BE2C (cell line): ENCODE measurements at regions not wholly inside any gene's neighbourhood (a gene's known extent, or its start where the extent isn't known, plus 50 kb on each side); places are given as distances from the start of the nearest gene placed in this dataset.
"Not testable (repeated sequence)": the region's sequence is repeated elsewhere in the genome, so short reads cannot be mapped to it uniquely, and the experiment has no call there.

ENCODE experiments used
- DNase-seq: peaks from one replicate; pipeline ENCODE4 v3.0.0-alpha.2; 2020
- H3K27me3 ChIP-seq: fragments of 250-450 bp; sonication (Bioruptor Pico); 2 replicates; pipeline ENCODE4 v1.5.1; 2020; ENCODE audit warnings: mild to moderate bottlenecking
- H3K36me3 ChIP-seq: fragments of 250-450 bp; sonication (Bioruptor Pico); 2 replicates; pipeline ENCODE4 v1.5.1; 2020; ENCODE audit warnings: mild to moderate bottlenecking
- H3K4me1 ChIP-seq: fragments of 250-450 bp; sonication (Bioruptor Pico); 2 replicates; pipeline ENCODE4 v1.5.1; 2020
- H3K4me3 ChIP-seq: 2 replicates; pipeline ENCODE4 v1.5.1; 2011; ENCODE audit warnings: low read depth, low read length
- H3K9me3 ChIP-seq: fragments of 250-450 bp; sonication (Bioruptor Pico); 2 replicates; pipeline ENCODE4 v1.5.1; 2020
- TF ChIP-seq, protein P1 (sequence below): IDR thresholded peaks from 2 replicates; pipeline ENCODE4 v1.5.1; 2012; ENCODE audit warnings: mild to moderate bottlenecking, low read depth, low read length

DNA sequence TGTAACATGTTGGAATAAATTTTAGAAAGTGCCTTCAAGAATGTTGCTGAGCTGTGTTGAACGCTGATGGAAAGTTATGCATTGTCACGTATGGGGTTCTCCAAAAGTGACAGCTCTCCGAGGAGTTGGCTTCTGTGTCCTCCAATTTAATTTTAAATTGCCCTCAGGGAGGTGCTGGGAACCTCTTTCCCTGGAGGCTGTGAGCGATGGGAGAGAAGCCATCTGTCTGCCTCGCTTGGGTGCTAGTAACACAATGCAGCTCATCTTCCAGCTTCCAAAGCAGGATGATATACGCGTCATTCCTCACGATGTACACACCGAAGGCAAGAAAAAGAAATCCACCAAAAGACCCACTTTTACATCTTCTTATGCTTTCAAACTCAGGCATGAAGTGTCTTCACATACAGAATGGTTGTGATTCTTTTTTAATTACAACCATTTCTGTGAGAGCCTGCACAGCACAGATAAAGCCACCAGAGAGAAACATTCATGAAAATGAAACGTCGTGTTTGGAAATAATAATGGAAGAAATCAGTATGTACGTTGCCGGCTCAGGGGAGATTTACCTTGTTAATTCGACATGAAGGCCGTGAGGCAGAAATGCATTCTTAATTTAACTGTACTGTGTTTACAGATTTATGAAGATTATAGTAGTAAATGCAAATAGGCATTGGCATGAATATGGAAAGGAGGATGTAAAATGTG, 218.9 kb downstream of the ASMT start:
- DNase-seq = no peak
- Histone ChIP-seq H3K4me1 (no peaks in the 10 kb centered on the region), H3K27me3 (no peaks in the 10 kb centered on the region), H3K36me3 (no peaks in the 10 kb centered on the region), H3K4me3 (no peak overlapping the region), H3K9me3 (no peaks in the 10 kb centered on the region)
- TF ChIP-seq, protein P1, sequence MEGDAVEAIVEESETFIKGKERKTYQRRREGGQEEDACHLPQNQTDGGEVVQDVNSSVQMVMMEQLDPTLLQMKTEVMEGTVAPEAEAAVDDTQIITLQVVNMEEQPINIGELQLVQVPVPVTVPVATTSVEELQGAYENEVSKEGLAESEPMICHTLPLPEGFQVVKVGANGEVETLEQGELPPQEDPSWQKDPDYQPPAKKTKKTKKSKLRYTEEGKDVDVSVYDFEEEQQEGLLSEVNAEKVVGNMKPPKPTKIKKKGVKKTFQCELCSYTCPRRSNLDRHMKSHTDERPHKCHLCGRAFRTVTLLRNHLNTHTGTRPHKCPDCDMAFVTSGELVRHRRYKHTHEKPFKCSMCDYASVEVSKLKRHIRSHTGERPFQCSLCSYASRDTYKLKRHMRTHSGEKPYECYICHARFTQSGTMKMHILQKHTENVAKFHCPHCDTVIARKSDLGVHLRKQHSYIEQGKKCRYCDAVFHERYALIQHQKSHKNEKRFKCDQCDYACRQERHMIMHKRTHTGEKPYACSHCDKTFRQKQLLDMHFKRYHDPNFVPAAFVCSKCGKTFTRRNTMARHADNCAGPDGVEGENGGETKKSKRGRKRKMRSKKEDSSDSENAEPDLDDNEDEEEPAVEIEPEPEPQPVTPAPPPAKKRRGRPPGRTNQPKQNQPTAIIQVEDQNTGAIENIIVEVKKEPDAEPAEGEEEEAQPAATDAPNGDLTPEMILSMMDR = no peak

DNA sequence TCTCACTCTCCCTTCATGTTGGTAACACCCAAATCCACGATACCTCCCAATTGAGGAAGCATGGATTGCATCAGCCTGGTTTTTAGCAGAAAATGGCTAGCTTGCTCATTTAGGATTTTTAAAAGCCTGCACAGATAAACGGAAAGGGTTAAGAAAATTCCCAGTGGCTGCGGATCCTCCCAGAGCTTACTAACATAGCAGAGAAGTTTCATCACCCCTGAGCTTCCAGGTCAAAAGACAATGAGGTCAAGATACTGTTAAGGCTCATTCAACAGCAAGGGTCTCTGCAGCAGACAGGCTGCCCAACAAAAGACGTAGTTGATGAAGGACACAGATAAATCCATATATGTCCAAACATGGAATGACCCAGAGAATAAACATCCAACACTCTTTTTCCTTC, 220.2 kb downstream of the ASMT start:
- DNase-seq = no peak
- TF ChIP-seq, protein P1 = no peak
- Histone ChIP-seq H3K9me3 (no peaks in the 10 kb centered on the region), H3K27me3 (no peaks in the 10 kb centered on the region), H3K4me3 (no peak overlapping the region), H3K36me3 (no peaks in the 10 kb centered on the region), H3K4me1 (no peaks in the 10 kb centered on the region)

DNA sequence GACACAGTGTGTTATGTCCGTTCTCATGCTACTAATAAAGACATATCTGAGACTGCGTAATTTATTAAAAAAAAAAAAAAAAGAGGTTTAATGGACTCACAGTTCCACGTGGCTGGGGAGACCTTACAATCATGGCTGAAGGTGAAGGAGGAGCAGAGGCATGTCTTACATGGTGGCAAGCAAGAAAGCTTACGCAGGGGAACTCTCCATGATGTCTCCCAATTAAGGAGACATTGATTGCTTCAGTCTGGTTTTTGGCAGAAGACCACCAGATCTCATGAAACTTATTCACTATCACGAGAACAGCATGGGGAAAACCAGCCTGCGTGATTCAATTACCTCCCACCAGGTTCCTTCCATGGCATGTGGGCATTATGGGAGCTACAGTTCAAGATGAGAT, 221.8 kb downstream of the ASMT start:
- Histone ChIP-seq H3K36me3 (no peaks in the 10 kb centered on the region), H3K4me1 (no peaks in the 10 kb centered on the region), H3K4me3 (no peak overlapping the region), H3K27me3 (no peaks in the 10 kb centered on the region), H3K9me3 (no peaks in the 10 kb centered on the region)
- TF ChIP-seq, protein P1 = no peak
- DNase-seq = no peak

DNA sequence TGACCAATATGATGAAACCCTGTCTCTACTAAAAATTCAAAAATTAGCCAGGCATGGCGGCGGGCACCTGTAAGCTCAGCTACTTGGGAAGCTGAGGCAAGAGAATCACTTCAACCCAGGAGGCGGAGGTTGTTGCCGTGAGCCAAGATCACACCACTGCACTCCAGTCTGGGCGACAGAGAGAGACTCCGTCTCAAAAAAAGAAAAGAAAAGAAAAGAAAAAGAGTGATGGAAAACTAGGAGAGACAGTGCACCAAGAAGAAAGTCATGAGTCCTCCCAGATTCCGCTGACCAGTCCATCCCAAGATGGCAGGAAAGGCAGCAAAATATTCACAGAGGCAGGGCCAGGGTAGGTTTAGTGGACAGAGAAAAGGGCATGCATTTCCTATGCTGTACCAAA, 226.9 kb downstream of the ASMT start:
- Histone ChIP-seq H3K27me3 (no peaks in the 10 kb centered on the region), H3K4me1 (no peaks in the 10 kb centered on the region), H3K36me3 (no peaks in the 10 kb centered on the region), H3K4me3 (no peak overlapping the region), H3K9me3 (no peaks in the 10 kb centered on the region)
- TF ChIP-seq, protein P1 = no peak
- DNase-seq = no peak

DNA sequence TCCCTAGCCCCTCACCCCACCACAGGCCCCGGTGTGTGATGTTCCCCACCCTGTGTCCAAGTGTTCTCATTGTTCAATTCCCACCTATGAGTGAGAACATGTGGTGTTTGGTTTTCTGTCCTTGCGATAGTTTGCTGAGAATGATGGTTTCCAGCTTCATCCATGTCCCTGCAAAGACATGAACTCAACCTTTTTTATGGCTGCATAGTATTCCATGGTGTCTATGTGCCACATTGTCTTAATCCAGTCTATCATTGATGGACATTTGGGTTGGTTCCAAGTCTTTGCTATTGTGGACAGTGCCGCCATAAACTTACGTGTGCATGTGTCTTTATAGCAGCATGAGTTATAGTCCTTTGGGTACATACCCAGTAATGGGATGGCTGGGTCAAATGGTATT, 232.1 kb downstream of the ASMT start:
- H3K36me3 ChIP-seq, H3K4me1 ChIP-seq, DNase-seq, H3K4me3 ChIP-seq, H3K27me3 ChIP-seq, H3K9me3 ChIP-seq: not testable (repeated sequence)

DNA sequence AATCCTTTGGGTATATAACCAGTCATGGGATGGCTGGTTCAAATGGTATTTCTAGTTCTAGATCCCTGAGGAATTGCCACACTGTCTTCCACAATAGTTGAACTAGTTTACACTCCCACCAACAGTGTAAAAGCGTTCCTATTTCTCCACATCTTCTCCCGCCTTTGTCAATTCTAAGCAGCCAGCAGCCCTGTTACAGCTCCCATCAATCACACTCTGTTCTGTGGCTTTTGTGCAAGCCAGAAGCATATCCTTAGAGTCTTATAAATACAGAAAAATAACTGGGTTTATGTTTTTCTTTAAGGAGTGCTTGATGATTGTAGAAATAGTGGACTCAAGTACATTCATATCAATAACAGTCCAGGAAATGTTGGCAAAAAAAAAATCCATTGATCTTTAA, 232.9 kb downstream of the ASMT start:
- not testable (repeated sequence) for H3K27me3 ChIP-seq

DNA sequence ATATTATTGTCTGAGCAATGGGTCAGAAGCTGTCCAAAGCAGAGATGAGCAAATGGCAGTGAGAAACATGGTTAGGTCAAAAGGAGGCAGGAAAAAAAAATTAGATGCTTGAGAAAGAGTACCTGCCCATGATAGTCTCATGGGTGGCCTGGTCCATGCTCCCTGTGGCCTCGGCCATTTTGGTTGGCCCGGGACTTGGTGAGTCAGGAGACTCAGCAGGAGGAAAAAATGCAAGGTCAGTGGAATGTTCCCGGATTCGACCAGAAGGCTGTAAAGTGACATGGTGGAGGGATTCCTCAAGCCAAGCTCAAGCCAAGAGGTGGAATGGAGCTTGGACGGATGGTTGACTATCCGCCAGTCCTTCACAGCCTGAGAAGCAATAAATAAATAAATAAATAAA, 236.7 kb downstream of the ASMT start:
- Histone ChIP-seq H3K9me3 (no peaks in the 10 kb centered on the region), H3K4me1 (no peaks in the 10 kb centered on the region), H3K36me3 (no peaks in the 10 kb centered on the region), H3K4me3 (no peak overlapping the region), H3K27me3 (no peaks in the 10 kb centered on the region)
- TF ChIP-seq, protein P1 = no peak
- DNase-seq = no peak

More for the DNA sequence above, 232.9 kb downstream of the ASMT start:
- not testable (repeated sequence) for H3K9me3 ChIP-seq, H3K36me3 ChIP-seq, H3K4me1 ChIP-seq, DNase-seq, H3K4me3 ChIP-seq
